Right atrium auricular region (tissue), 2 donors: ENCODE measurements at regions not wholly inside any gene's neighbourhood (a gene's known extent, or its start where the extent isn't known, plus 50 kb on each side); places are given as distances from the start of the nearest gene placed in this dataset.

Experiments
- DNase-seq: peaks from one replicate; pipeline ENCODE4 v3.0.0-alpha.2; 2019; ENCODE audit warnings: low spot score
- H3K27ac ChIP-seq, 2 donors: fragments of 200-600 bp; sonication (generic); 1 replicate in 1 of 2; 2 replicates in 1 of 2; pipeline ENCODE4 v1.5.1; 2016 to 2019
- H3K27me3 ChIP-seq, 2 donors: fragments of 200-600 bp; sonication (generic); one replicate each; pipeline versions ENCODE4 v1.5.1 to v1.6.0; 2017 to 2019
- H3K36me3 ChIP-seq: fragments of 200-600 bp; sonication (generic); one replicate; pipeline ENCODE4 v1.5.1; 2016
- H3K4me1 ChIP-seq, 2 donors: fragments of 200-600 bp; sonication (generic); one replicate each; pipeline versions ENCODE4 v1.5.1 to v1.6.0; 2017 to 2019
- H3K4me3 ChIP-seq, 2 donors: fragments of 200-600 bp; sonication (generic); 1 replicate in 1 of 2; 2 replicates in 1 of 2; pipeline ENCODE4 v1.5.1; 2017 to 2019; ENCODE audit warnings: mild to moderate bottlenecking in 1 of 2, moderate library complexity in 1 of 2
- H3K9me3 ChIP-seq, 2 donors: fragments of 200-600 bp; sonication (generic); one replicate each; pipeline ENCODE4 v1.5.1; 2019
- CTCF ChIP-seq, 2 donors: fragments of 200-600 bp; sonication (generic); IDR thresholded peaks; one replicate each; pipeline ENCODE4 v1.5.1; 2019; ENCODE audit warnings: antibody characterized with exemption in 2 of 2

DNA sequence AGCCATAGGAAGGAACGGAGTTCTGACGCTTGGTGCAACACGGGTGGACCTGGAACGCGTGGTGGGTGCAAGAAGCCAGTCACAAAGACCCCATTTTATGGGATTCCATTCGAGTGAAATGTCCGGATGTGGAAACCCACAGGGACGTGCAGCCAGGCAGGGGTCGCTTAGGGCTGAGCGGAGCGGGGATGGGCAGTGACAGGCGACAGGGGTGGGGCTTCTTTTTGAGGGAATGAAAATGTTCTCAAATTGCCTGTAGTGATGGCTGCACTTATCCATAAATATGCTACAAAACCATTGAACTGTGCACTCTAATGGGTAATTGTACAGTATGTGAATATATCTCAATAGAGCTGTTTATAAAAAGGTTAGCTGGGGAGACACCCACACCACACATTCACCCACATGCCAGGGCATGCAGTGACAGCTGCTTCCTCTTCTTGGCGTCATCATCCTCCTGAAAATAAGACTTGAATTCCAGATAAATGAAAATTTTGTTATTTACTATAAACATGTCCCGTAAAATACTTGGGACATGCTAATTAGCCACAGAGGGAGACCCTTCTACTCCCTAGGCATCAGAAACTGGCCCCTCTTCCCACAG, 71.3 kb upstream of the OLFM1 start:
- Histone ChIP-seq H3K36me3 (no peaks in the 10 kb centered on the region), H3K27me3 (no peaks in the 10 kb centered on the region), H3K27ac (no peak overlapping the region), H3K9me3 (no peaks in the 10 kb centered on the region), H3K4me1 (no peaks in the 10 kb centered on the region), H3K4me3 (no peak overlapping the region)
- DNase-seq = no peak
- TF ChIP-seq CTCF (IDR thresholded peaks at IDR 0.05) = no peak

DNA sequence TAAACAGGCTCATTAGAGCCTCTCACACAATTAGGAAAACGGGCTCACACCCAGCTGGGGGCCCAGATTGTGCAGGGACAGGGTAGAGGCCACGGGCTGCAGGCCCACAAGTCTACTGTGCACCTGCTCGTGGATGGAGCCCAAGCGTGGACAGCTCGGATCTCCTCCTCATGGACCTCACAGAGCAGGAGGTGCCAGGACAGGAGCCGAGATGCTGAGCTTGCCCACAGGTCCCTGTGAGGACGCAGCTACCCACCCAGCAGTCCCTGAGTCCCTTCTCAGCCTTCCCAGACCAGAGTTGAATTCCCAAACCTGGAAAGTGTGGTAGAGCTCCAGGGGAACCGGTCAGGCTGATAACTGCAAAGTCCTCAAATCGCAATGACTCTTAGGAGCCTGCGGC, 70.6 kb upstream of the OLFM1 start:
- Histone ChIP-seq H3K4me3 (no peak overlapping the region), H3K9me3 (no peaks in the 10 kb centered on the region), H3K4me1 (no peaks in the 10 kb centered on the region), H3K27me3 (no peaks in the 10 kb centered on the region), H3K36me3 (no peaks in the 10 kb centered on the region), H3K27ac (no peak overlapping the region)
- DNase-seq = no peak
- TF ChIP-seq CTCF (IDR thresholded peaks at IDR 0.05) = no peak

DNA sequence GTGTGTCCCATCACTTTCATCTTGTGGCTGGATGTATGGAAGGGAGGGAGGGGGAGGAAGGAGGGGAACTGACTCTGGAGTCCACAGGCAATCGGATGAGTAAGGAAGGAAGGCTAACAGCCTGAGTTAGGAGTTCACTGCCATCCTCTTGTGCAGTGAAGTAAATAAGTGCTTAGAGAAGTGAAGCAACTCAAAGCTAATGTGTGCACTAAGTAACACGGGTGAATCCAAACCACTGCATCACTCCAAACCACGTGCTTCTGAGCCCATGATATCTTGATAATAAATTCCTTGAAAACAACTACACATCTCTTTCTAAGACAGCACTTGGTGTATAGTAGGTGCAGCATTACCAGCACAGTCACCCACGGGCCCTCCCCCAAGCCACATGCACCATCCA, 69.6 kb upstream of the OLFM1 start:
- H3K4me3 ChIP-seq = no peak overlapping the region
- no peak for TF ChIP-seq CTCF (IDR thresholded peaks at IDR 0.05)
- H3K27ac ChIP-seq = no peak overlapping the region
- no peak for DNase-seq
- H3K9me3 ChIP-seq = no peaks in the 10 kb centered on the region
- no peaks in the 10 kb centered on the region for H3K27me3 ChIP-seq
- no peaks in the 10 kb centered on the region for H3K4me1 ChIP-seq
- no peaks in the 10 kb centered on the region for H3K36me3 ChIP-seq

DNA sequence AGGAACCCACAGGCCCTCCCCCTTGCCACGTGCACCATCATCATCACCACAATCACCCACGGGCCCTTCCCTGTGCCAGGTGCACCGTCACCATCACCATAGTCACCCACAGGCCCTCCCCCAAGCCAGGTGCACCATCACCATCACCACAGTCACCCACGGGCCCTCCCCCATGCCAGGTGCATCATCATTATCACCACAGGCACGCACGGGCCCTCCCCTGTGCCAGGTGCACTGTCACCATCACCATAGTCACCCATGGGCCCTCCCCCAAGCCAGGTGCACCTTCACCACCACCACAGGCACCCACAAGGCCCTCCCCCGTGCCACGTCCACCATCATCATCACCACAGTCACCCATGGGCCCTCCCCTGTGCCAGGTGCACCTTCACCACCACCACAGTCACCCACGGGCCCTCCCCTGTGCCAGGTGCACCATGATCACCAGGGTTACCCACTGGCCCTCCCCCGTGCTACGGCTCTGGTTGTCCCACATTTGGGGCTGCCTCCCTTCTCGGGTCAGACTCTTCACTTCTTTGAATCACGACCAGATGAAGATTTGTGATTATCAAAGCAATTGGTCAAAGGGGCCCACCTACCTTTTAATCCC, 69.1 kb upstream of the OLFM1 start:
- Histone ChIP-seq H3K4me3 (no peak overlapping the region), H3K27ac (no peak overlapping the region), H3K27me3 (no peaks in the 10 kb centered on the region), H3K36me3 (no peaks in the 10 kb centered on the region), H3K4me1 (no peaks in the 10 kb centered on the region), H3K9me3 (no peaks in the 10 kb centered on the region)
- DNase-seq = no peak
- no peak for TF ChIP-seq CTCF (IDR thresholded peaks at IDR 0.05)

DNA sequence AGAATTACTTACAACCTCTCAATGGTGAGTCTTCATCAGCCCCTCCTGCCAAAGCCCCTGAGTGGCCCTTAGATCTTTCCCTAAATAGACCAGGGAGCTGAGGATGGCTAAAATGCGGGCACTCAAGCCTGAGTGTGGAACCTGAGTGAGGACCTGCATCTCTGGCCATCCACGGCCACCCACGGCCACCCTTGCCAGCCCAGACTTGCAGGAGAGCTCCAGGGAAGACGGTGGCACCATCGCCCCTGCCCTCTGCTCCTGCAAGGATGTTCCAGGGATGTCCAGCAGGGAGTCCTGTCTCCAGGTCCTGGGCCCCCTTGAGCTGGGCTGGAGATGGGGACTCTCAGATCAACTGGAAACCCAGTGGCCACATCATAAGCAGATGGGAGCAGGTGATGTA, 68.2 kb upstream of the OLFM1 start:
- Histone ChIP-seq H3K4me1 (no peaks in the 10 kb centered on the region), H3K27ac (no peak overlapping the region), H3K4me3 (no peak overlapping the region), H3K27me3 (no peaks in the 10 kb centered on the region), H3K9me3 (no peaks in the 10 kb centered on the region), H3K36me3 (no peaks in the 10 kb centered on the region)
- no peak for DNase-seq
- no peak for TF ChIP-seq CTCF (IDR thresholded peaks at IDR 0.05)
